PFSK-1 (cell line): ENCODE measurements at regions not wholly inside any gene's neighbourhood (a gene's known extent, or its start where the extent isn't known, plus 50 kb on each side); places are given as distances from the start of the nearest gene placed in this dataset.

ENCODE experiments used
- FOXP2 ChIP-seq: optimal IDR thresholded peaks from 2 replicates; pipeline ENCODE3; 2011; ENCODE audit warnings: borderline replicate concordance, control low read depth, inconsistent platforms; ENCODE audit not compliant: insufficient read depth; ENCODE audit errors: extremely low read length, extremely low read depth
- POLR2AphosphoS5 ChIP-seq: IDR thresholded peaks from 2 replicates; pipeline ENCODE4 v1.6.1; 2012; ENCODE audit warnings: low read depth, mild to moderate bottlenecking, control low read depth, low read length, moderate library complexity
- SIN3A ChIP-seq: IDR thresholded peaks from 2 replicates; pipeline ENCODE4 v1.6.1; 2012; ENCODE audit warnings: mild to moderate bottlenecking, low read length, moderate library complexity, borderline replicate concordance; ENCODE audit not compliant: insufficient read depth
- TAF1 ChIP-seq: IDR thresholded peaks from 2 replicates; pipeline ENCODE4 v1.6.1; 2012; ENCODE audit warnings: low read length, control low read depth, borderline replicate concordance; ENCODE audit not compliant: insufficient read depth
- TF ChIP-seq, protein P1 (sequence below), 2 experiments: IDR thresholded peaks; 2 replicates each; pipeline versions ENCODE4 v1.6.1 to v1.8.0; 2011 to 2012; ENCODE audit warnings: low read depth in 2 of 2, low read length in 2 of 2, control low read depth in 1 of 2, inconsistent platforms in 1 of 2, mild to moderate bottlenecking in 1 of 2, moderate library complexity in 1 of 2; ENCODE audit not compliant: insufficient read depth in 1 of 2

- no peak for TF ChIP-seq POLR2AphosphoS5
- TF ChIP-seq SIN3A: no peak
- TF ChIP-seq, protein P1, sequence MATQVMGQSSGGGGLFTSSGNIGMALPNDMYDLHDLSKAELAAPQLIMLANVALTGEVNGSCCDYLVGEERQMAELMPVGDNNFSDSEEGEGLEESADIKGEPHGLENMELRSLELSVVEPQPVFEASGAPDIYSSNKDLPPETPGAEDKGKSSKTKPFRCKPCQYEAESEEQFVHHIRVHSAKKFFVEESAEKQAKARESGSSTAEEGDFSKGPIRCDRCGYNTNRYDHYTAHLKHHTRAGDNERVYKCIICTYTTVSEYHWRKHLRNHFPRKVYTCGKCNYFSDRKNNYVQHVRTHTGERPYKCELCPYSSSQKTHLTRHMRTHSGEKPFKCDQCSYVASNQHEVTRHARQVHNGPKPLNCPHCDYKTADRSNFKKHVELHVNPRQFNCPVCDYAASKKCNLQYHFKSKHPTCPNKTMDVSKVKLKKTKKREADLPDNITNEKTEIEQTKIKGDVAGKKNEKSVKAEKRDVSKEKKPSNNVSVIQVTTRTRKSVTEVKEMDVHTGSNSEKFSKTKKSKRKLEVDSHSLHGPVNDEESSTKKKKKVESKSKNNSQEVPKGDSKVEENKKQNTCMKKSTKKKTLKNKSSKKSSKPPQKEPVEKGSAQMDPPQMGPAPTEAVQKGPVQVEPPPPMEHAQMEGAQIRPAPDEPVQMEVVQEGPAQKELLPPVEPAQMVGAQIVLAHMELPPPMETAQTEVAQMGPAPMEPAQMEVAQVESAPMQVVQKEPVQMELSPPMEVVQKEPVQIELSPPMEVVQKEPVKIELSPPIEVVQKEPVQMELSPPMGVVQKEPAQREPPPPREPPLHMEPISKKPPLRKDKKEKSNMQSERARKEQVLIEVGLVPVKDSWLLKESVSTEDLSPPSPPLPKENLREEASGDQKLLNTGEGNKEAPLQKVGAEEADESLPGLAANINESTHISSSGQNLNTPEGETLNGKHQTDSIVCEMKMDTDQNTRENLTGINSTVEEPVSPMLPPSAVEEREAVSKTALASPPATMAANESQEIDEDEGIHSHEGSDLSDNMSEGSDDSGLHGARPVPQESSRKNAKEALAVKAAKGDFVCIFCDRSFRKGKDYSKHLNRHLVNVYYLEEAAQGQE (IDR thresholded peaks at IDR 0.05; ENCODE audit: insufficient read depth in 1 of 2, low read depth in 2 of 2, low read length in 2 of 2): no peak
- TF ChIP-seq FOXP2: no peak
- TF ChIP-seq TAF1: no peak
These were observed 179.8 kb downstream of the OR13H1 start for GRCh38 chrX:131723646-131724045.

- TF ChIP-seq, protein P1 (IDR thresholded peaks at IDR 0.05; ENCODE audit: insufficient read depth in 1 of 2, low read depth in 2 of 2, low read length in 2 of 2): no peak
- TF ChIP-seq POLR2AphosphoS5: no peak
- TF ChIP-seq FOXP2: no peak
- no peak for TF ChIP-seq TAF1
- no peak for TF ChIP-seq SIN3A
These were observed 180.4 kb downstream of the OR13H1 start for GRCh38 chrX:131724292-131724691.

- no peak for TF ChIP-seq TAF1
These were observed 181.3 kb downstream of the OR13H1 start for GRCh38 chrX:131725001-131725654.

GRCh38 chrX:131727778-131728177 lies 183.9 kb downstream of the OR13H1 start:
- TF ChIP-seq, protein P1 (IDR thresholded peaks at IDR 0.05; ENCODE audit: insufficient read depth in 1 of 2, low read depth in 2 of 2, low read length in 2 of 2): no peak
- TF ChIP-seq POLR2AphosphoS5: no peak
- TF ChIP-seq FOXP2: no peak
- TF ChIP-seq TAF1: no peak
- no peak for TF ChIP-seq SIN3A

- TF ChIP-seq FOXP2 (no peak), TAF1 (no peak), SIN3A (no peak), POLR2AphosphoS5 (no peak)
- TF ChIP-seq, protein P1 (IDR thresholded peaks at IDR 0.05; ENCODE audit: insufficient read depth in 1 of 2, low read depth in 2 of 2, low read length in 2 of 2): no peak
These were observed 184.6 kb downstream of the OR13H1 start for GRCh38 chrX:131728295-131729145.
